SK-N-MC (cell line): ENCODE measurements at regions not wholly inside any gene's neighbourhood (a gene's known extent, or its start where the extent isn't known, plus 50 kb on each side); places are given as distances from the start of the nearest gene placed in this dataset.

Source experiments
- EZH2 ChIP-seq: fragments of 200-600 bp; sonication (generic); IDR thresholded peaks from one replicate; pipeline ENCODE4 v1.6.1; 2017; ENCODE audit warnings: antibody characterized with exemption
- POLR2AphosphoS5 ChIP-seq: IDR thresholded peaks from 2 replicates; pipeline ENCODE4 v1.6.1; 2012; ENCODE audit warnings: mild to moderate bottlenecking, low read depth, low read length, borderline replicate concordance

DNA sequence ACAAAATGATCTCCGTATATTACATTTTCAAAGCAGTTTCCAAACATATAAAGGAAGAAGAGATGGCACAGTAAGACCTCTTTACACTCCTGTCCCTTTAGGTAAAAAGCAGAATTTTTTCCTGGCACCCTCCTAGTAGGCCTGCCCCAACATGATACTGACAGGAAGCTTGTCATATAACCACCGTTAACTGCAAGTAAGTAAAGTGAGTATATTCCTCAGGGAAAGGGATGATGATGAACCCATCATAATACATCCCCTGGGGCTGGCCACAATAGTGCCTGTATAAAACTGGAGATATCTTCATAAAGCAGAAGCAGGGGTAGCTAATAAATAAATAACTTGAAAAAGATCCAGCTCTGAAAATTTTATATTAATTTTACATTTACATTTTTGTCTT, 893.0 kb downstream of the DIPK2A start:
- TF ChIP-seq EZH2: no peak
- no peak for TF ChIP-seq POLR2AphosphoS5
